ENCODE measurements at regions not wholly inside any gene's neighbourhood (a gene's known extent, or its start where the extent isn't known, plus 50 kb on each side); places are given as distances from the start of the nearest gene placed in this dataset.
"Not testable (repeated sequence)": the region's sequence is repeated elsewhere in the genome, so short reads cannot be mapped to it uniquely, and the experiment has no call there.

- no peak for DNase-seq (ENCODE audit: low read depth)
Observed at GRCh38 chr7:142636751-142637150, 112.5 kb upstream of the PRSS1 start.

- not testable (repeated sequence) for DNase-seq (ENCODE audit: low read depth)
Observed at GRCh38 chr7:142636107-142636506, 113.2 kb upstream of the PRSS1 start.

- DNase-seq (ENCODE audit: low read depth): peak; percentile 31
Observed at GRCh38 chr7:142632271-142633134, 116.8 kb upstream of the PRSS1 start.

GRCh38 chr7:142629588-142630260 is 119.5 kb upstream of the PRSS1 start:
- DNase-seq (ENCODE audit: low read depth): peak; percentile 6

GRCh38 chr7:142628945-142629344 is 120.3 kb upstream of the PRSS1 start:
- DNase-seq (ENCODE audit: low read depth): no peak

GRCh38 chr7:142627223-142627622 is 122.0 kb upstream of the PRSS1 start:
- not testable (repeated sequence) for DNase-seq (ENCODE audit: low read depth)

- peak; percentile 27 for DNase-seq (ENCODE audit: low read depth)
Observed at GRCh38 chr7:142626420-142627035, 122.7 kb upstream of the PRSS1 start.

- not testable (repeated sequence) for DNase-seq (ENCODE audit: low read depth)
Observed at GRCh38 chr7:142625216-142625615, 124.1 kb upstream of the PRSS1 start.

- no peak for DNase-seq (ENCODE audit: low read depth)
Observed at GRCh38 chr7:142620402-142620801, 128.9 kb upstream of the PRSS1 start.

GRCh38 chr7:142618655-142619351 is 130.5 kb upstream of the PRSS1 start:
- DNase-seq (ENCODE audit: low read depth): no peak

- no peak for DNase-seq (ENCODE audit: low read depth)
Observed at GRCh38 chr7:142616842-142617241, 132.4 kb upstream of the PRSS1 start.

GRCh38 chr7:142616121-142616643 is 133.1 kb upstream of the PRSS1 start:
- no peak for DNase-seq (ENCODE audit: low read depth)

- DNase-seq (ENCODE audit: low read depth): no peak
Observed at GRCh38 chr7:142615508-142615907, 133.8 kb upstream of the PRSS1 start.

- no peak for DNase-seq (ENCODE audit: low read depth)
Observed at GRCh38 chr7:142614116-142614515, 135.2 kb upstream of the PRSS1 start.

- no peak for DNase-seq (ENCODE audit: low read depth)
Observed at GRCh38 chr7:142612237-142612881, 136.9 kb upstream of the PRSS1 start.

GRCh38 chr7:142611566-142612236 is 137.6 kb upstream of the PRSS1 start:
- no peak for DNase-seq (ENCODE audit: low read depth)

- DNase-seq (ENCODE audit: low read depth): no peak
Observed at GRCh38 chr7:142608630-142609428, 140.4 kb upstream of the PRSS1 start.

- DNase-seq (ENCODE audit: low read depth): no peak
Observed at GRCh38 chr7:142607351-142607750, 141.9 kb upstream of the PRSS1 start.

- DNase-seq (ENCODE audit: low read depth): no peak
Observed at GRCh38 chr7:142606081-142606480, 143.2 kb upstream of the PRSS1 start.

- no peak for DNase-seq (ENCODE audit: low read depth)
Observed at GRCh38 chr7:142604671-142605070, 144.6 kb upstream of the PRSS1 start.

Data from stromal cell of bone marrow (primary cell).